Adrenal gland (tissue), 9 donors: ENCODE measurements at regions not wholly inside any gene's neighbourhood (a gene's known extent, or its start where the extent isn't known, plus 50 kb on each side); places are given as distances from the start of the nearest gene placed in this dataset.
"Not testable (repeated sequence)": the region's sequence is repeated elsewhere in the genome, so short reads cannot be mapped to it uniquely, and the experiment has no call there.

Source experiments
- DNase-seq, 7 donors: peaks; one replicate each; pipeline ENCODE4 v3.0.0-alpha.2; 2019 to 2020
- H3K27ac ChIP-seq, 5 donors: fragments of 200-600 bp; sonication (generic) in 4 of 5; 1 replicate in 3 of 5; 2 replicates in 2 of 5; pipeline versions ENCODE4 v1.5.1 to v1.8.0; 2016 to 2020; ENCODE audit warnings: mild to moderate bottlenecking in 1 of 5
- H3K27me3 ChIP-seq: fragments of 200-600 bp; 2 replicates; pipeline ENCODE4 v1.8.0; 2021
- H3K36me3 ChIP-seq, 2 donors: fragments of 200-600 bp; replicated peaks in 1 of 2; 1 replicate in 1 of 2; 2 replicates in 1 of 2; pipeline versions ENCODE4 v1.5.1 to v1.8.0; 2018 to 2022
- H3K4me1 ChIP-seq, 2 donors: fragments of 200-600 bp; replicated peaks in 1 of 2; 1 replicate in 1 of 2; 2 replicates in 1 of 2; pipeline versions ENCODE4 v1.5.1 to v1.8.0; 2018 to 2021
- H3K4me3 ChIP-seq, 4 donors: fragments of 200-600 bp; sonication (generic) in 3 of 4; one replicate each; pipeline ENCODE4 v1.5.1; 2016 to 2018
- H3K9me3 ChIP-seq, 3 donors: fragments of 200-600 bp; sonication (generic) in 1 of 3; replicated peaks in 1 of 3; 1 replicate in 2 of 3; 2 replicates in 1 of 3; pipeline versions ENCODE4 v1.5.1 to v1.8.0; 2016 to 2021
- CTCF ChIP-seq, 6 experiments: fragments of 450-650 bp in 4 of 6; fragments of 200-600 bp in 2 of 6; sonication (generic) in 1 of 6; IDR thresholded peaks; 1 replicate in 5 of 6; 2 replicates in 1 of 6; pipeline versions ENCODE4 v1.5.1 to v1.8.0; 2016 to 2021; ENCODE audit warnings: antibody characterized with exemption in 6 of 6, mild to moderate bottlenecking in 2 of 6, moderate library complexity in 1 of 6
- POLR2A ChIP-seq, 2 donors: fragments of 450-650 bp; IDR thresholded peaks; one replicate each; pipeline ENCODE4 v1.6.1; 2017; ENCODE audit warnings: antibody characterized with exemption in 2 of 2, mild to moderate bottlenecking in 2 of 2, moderate library complexity in 1 of 2
- WGBS, 4 donors: extraction: QIAGEN DNeasy Blood & Tissue Kit in 2 of 4; methylation state at CpG; one replicate each; pipeline versions ENCODE4 v1.1.5 to v1.1.7; 2013 to 2017; 5-methylcytosine and 5-hydroxymethylcytosine counted together
- intact Hi-C, 2 donors: fragments of 100-400 bp; cut with DNase I; formaldehyde crosslinking; loops; one replicate each; pipeline versions ENCODE4 v1.14.1 to v1.15.0; 2022 to 2023
- donor health status: healthy with polysubstance abuse.
- donor health status: Bipolar disorder and iron deficiency.
- donor health status: DM: yes; HTN: yes; CAD: no.
- donor health status: DM: no; HTN: no; CAD: no.
- donor health status: DM: no; HTN: no; CAD: no.

- H3K4me1 ChIP-seq = no peaks in the 10 kb centered on the region
- intact Hi-C loops = no loop called here
- H3K4me3 ChIP-seq = no peak overlapping the region
- H3K27ac ChIP-seq = no peak overlapping the region
- H3K27me3 ChIP-seq = no peaks in the 10 kb centered on the region
- no peaks in the 10 kb centered on the region for H3K9me3 ChIP-seq
- no peaks in the 10 kb centered on the region for H3K36me3 ChIP-seq
- no peak for DNase-seq
- 75 to 91% (median 83%) methylated on average over 1 of the region's 1 CpG for WGBS, 4 donors
- TF ChIP-seq POLR2A (IDR thresholded peaks at IDR 0.05) (no peak), CTCF (IDR thresholded peaks at IDR 0.05) (no peak)
These were observed 191.7 kb upstream of the NDUFV2 start for GRCh38 chr18:8910843-8911242.

GRCh38 chr18:8911408-8912340, 190.8 kb upstream of the NDUFV2 start:
- no peak for DNase-seq
- Histone ChIP-seq H3K36me3 (no peaks in the 10 kb centered on the region), H3K9me3 (no peaks in the 10 kb centered on the region), H3K4me3 (no peak overlapping the region), H3K27ac (no peak overlapping the region), H3K27me3 (no peaks in the 10 kb centered on the region), H3K4me1 (no peaks in the 10 kb centered on the region)
- TF ChIP-seq CTCF (IDR thresholded peaks at IDR 0.05) (no peak), POLR2A (IDR thresholded peaks at IDR 0.05) (no peak)
- intact Hi-C loops = no loop called here
- 69 to 78% (median 75%) methylated on average over 5 of the region's 5 CpGs for WGBS, 4 donors

- DNase-seq = peak in 1 of 7 donors; percentile 49
- intact Hi-C loops = no loop called here
- TF ChIP-seq POLR2A (IDR thresholded peaks at IDR 0.05) = no peak
- TF ChIP-seq CTCF (IDR thresholded peaks at IDR 0.05) = no peak
- no peak overlapping the region for H3K27ac ChIP-seq
- no peaks in the 10 kb centered on the region for H3K4me1 ChIP-seq
- 53 to 74% (median 64%) methylated on average over 12 to 17 of the region's 17 CpGs for WGBS, 4 donors
- no peak overlapping the region for H3K4me3 ChIP-seq
- H3K9me3 ChIP-seq = no peaks in the 10 kb centered on the region
- no peaks in the 10 kb centered on the region for H3K27me3 ChIP-seq
- no peaks in the 10 kb centered on the region for H3K36me3 ChIP-seq
These were observed 189.9 kb upstream of the NDUFV2 start for GRCh38 chr18:8912348-8913326.

GRCh38 chr18:8913606-8914403, 188.7 kb upstream of the NDUFV2 start:
- 85 to 89% (median 86%) methylated on average over 12 to 14 of the region's 14 CpGs for WGBS, 4 donors
- H3K27ac ChIP-seq, H3K4me3 ChIP-seq, intact Hi-C loops, H3K4me1 ChIP-seq, H3K36me3 ChIP-seq, H3K27me3 ChIP-seq, DNase-seq, H3K9me3 ChIP-seq: not testable (repeated sequence)

GRCh38 chr18:8914404-8915264, 187.9 kb upstream of the NDUFV2 start:
- H3K4me3 ChIP-seq, DNase-seq, H3K4me1 ChIP-seq, H3K27me3 ChIP-seq, H3K27ac ChIP-seq, intact Hi-C loops, H3K9me3 ChIP-seq, H3K36me3 ChIP-seq: not testable (repeated sequence)
- 82 to 94% (median 87%) methylated on average over 4 of the region's 4 CpGs for WGBS, 4 donors
